HG02943 (cell line): ENCODE measurements at regions not wholly inside any gene's neighbourhood (a gene's known extent, or its start where the extent isn't known, plus 50 kb on each side); places are given as distances from the start of the nearest gene placed in this dataset.

Source experiments
- ATAC-seq: cut with Tn5 transposase; IDR thresholded peaks from one replicate; pipeline ENCODE4 v1.9.1; 2021; ENCODE audit warnings: mild to moderate bottlenecking, low read depth, moderate library complexity; ENCODE audit not compliant: unreplicated experiment

GRCh38 chr5:56523790-56524575, 290.9 kb upstream of the ANKRD55 start:
- ATAC-seq: no peak

DNA sequence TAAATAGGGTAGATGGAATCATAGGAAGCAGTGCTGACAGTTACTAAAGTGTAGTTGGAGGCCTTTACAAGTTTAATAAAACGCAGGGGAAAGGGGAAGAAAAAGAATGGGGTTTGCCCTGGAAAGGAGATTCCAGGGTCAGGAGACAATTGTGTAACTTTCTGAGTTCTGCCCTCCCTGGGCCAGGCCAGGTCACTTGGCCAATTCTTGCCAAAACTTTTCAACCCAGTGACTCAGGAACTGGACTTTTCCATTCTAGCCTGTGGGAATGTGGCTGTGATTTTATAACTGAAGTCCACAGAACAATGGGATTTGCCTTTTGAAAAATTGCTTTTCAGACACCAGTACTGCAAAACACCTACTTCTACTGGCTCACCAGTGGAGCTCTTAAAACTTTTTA, 289.8 kb upstream of the ANKRD55 start:
- no peak for ATAC-seq

DNA sequence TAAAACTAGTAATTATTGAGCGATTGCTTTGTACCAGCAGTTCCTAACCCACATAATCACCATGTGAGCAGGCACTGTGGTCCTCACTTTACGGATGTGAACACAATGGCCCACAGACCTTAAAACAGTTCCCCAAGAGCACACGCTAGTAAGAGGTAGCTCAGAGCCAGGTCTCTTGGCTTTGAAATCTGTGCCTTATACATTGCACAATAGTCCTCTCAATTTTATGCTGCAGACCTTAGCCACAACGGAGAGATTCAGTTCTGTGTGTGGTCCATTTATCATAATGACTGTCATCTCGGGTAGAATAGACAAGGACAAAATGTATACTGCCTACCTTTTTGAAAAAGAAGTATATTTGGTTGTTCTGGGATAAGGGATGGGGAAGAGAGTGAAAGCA, 289.0 kb upstream of the ANKRD55 start:
- ATAC-seq: no peak

- ATAC-seq: no peak
These were observed 288.0 kb upstream of the ANKRD55 start for GRCh38 chr5:56520986-56521730.

GRCh38 chr5:56518820-56519219, 285.7 kb upstream of the ANKRD55 start:
- no peak for ATAC-seq

GRCh38 chr5:56517011-56517416, 283.9 kb upstream of the ANKRD55 start:
- ATAC-seq: no peak

DNA sequence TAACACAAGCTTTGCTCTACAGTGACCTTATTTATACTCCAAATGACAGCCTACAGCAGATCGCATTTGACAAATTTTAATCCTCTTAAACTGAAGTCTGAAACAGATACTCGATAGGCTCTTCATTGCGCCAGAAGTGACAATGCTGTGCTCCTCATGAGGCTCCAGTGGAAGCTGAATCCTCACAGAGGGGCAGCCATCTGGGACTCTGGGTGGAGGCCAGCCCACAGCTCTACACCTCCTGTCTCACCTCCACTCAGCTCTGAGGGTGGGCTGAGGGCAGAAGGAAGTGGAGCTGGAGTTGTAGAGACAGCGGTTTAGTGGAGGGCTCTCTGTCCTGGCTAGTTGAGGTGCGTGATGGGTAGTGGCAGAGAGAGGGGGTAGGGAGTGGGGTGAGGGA, 283.3 kb upstream of the ANKRD55 start:
- ATAC-seq: no peak

DNA sequence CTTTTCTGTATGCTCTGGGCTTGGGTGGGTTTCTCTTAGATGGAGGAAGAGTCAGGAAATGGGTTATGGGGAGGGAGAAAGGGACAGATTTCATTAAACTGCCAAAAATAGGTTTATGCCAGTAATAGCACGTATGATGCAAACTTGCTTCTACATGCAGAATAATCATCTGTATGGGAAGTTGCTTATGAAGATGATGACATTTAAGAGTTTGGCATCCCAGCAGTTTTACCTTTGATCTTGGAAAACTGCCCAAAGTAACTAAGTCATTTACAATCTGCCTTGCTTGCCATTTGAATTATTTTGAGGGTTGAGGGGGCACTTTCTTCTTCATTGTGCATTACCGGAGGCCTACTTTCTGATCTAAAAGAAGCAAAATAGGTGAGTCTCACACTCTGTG, 282.9 kb upstream of the ANKRD55 start:
- ATAC-seq: no peak

- no peak for ATAC-seq
These were observed 281.9 kb upstream of the ANKRD55 start for GRCh38 chr5:56515011-56515410.

DNA sequence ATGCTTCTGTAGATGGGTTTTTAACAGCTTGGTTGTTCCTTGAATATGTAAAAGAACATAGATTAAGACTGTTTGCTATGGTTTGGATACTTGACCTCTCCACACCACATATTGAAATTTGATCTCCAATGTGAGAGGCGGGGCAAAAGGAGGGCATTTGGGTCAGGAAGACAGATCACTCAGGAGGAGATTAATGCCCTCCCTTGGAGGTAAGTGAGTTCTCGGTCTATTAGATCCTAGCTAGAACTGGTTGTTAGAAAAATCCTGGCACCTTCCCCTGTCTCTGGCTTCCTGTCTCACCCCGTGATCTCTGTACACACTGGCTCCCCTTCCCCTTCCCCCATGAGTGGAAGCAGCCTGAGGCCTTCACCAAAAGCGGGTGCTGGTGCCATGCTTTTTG, 281.1 kb upstream of the ANKRD55 start:
- ATAC-seq: no peak

GRCh38 chr5:56513141-56513540, 280.0 kb upstream of the ANKRD55 start:
- ATAC-seq: no peak

- no peak for ATAC-seq
These were observed 279.3 kb upstream of the ANKRD55 start for GRCh38 chr5:56512313-56512996.

- no peak for ATAC-seq
These were observed 278.3 kb upstream of the ANKRD55 start for GRCh38 chr5:56511326-56511841.

- no peak for ATAC-seq
These were observed 275.1 kb upstream of the ANKRD55 start for GRCh38 chr5:56508249-56508648.

- ATAC-seq: no peak
These were observed 274.3 kb upstream of the ANKRD55 start for GRCh38 chr5:56507351-56507930.

- ATAC-seq: no peak
These were observed 273.3 kb upstream of the ANKRD55 start for GRCh38 chr5:56506211-56506965.

DNA sequence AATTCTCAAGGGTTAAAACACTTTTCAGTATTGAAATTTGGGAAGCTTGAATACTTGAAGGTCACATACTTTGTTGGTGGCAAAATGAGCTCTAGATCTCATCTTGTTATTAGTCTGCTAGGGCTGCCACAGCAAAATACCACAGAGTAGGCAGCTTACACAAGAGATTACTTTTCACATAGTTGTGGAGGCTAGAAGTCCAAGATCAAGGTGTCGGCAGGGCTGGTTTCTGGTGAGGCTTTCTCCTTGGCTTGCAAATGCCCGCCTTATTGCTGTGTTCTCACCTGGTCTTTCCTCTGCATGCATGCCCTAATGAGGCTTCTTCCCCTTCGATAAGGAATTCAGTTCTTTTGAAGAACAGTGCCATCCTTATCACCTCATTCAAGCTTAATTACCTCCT, 270.8 kb upstream of the ANKRD55 start:
- no peak for ATAC-seq

DNA sequence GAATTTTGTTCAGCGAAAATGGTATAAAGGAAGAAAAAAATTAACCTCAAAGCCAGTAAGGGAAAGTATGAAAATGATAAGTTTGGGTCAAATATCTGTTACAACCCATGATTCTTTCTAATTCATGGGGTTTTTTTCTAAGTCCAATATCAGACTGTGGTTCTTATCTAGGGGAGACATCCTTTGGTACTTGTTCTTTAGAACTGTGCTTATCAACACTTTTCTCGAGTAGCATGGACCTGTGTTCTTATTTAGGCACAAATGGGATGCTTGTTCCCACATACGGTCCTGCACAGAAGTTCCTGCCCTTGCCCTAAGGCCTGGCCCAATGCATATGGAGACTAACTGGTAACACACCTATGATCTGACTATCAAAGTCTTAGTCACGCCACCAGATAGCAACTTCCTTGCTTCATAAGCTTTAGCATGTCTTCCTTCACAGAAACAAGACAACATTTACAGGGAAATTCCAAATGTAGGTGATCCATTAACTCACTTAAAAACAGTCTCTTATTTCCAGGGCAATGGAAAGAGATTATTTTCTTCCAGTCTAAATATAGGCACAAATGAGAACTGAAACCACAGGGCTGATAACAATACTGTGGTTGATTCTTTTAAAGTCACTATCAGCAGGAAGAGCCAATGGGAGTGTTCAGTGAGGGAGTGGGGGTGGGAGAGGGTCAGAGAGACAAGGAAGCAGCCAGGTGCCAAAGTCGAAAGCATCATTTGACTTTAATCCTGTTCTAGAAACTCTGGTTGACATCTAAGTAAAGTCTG, 268.8 kb upstream of the ANKRD55 start:
- ATAC-seq: no peak

- no peak for ATAC-seq
These were observed 266.8 kb upstream of the ANKRD55 start for GRCh38 chr5:56499901-56500300.
